ENCODE measurements at regions not wholly inside any gene's neighbourhood (a gene's known extent, or its start where the extent isn't known, plus 50 kb on each side); places are given as distances from the start of the nearest gene placed in this dataset.

- H3K27ac ChIP-seq (ENCODE audit: low read depth, low read length), result peak overlapping the region; percentile 31
- no peak overlapping the region for H3K9ac ChIP-seq (ENCODE audit: low read depth, low read length)
- peaks cover 24% of the 10 kb centered on the region for H3K4me1 ChIP-seq (ENCODE audit: control insufficient read depth, insufficient read depth, low read length)
- H3K27me3 ChIP-seq (ENCODE audit: control insufficient read depth, insufficient read depth, low read length), result no peaks in the 10 kb centered on the region; the same call in 1 of the 2 replicates
- no peaks in the 10 kb centered on the region for H3K36me3 ChIP-seq (ENCODE audit: control insufficient read depth, insufficient read depth, low read length)
- H3K4me3 ChIP-seq (ENCODE audit: low read depth, low read length), result no peak overlapping the region
- no peaks in the 10 kb centered on the region for H3K9me3 ChIP-seq (ENCODE audit: control insufficient read depth, insufficient read depth, low read length)
Observed at GRCh38 chr10:78176320-78177317, 143.0 kb downstream of the RPS24 start.

- H3K27ac ChIP-seq (ENCODE audit: low read depth, low read length), result peak overlapping the region; percentile 31
- H3K9me3 ChIP-seq (ENCODE audit: control insufficient read depth, insufficient read depth, low read length), result no peaks in the 10 kb centered on the region
- peaks cover 14% of the 10 kb centered on the region for H3K4me1 ChIP-seq (ENCODE audit: control insufficient read depth, insufficient read depth, low read length)
- H3K9ac ChIP-seq (ENCODE audit: low read depth, low read length), result no peak overlapping the region
- no peaks in the 10 kb centered on the region for H3K36me3 ChIP-seq (ENCODE audit: control insufficient read depth, insufficient read depth, low read length)
- H3K27me3 ChIP-seq (ENCODE audit: control insufficient read depth, insufficient read depth, low read length), result no peaks in the 10 kb centered on the region; the same call in 1 of the 2 replicates
- no peak overlapping the region for H3K4me3 ChIP-seq (ENCODE audit: low read depth, low read length)
Observed at GRCh38 chr10:78177491-78178185, 144.0 kb downstream of the RPS24 start.

GRCh38 chr10:78178397-78178796 is 144.7 kb downstream of the RPS24 start:
- Histone ChIP-seq H3K27ac (ENCODE audit: low read depth, low read length) (no peak overlapping the region), H3K4me3 (ENCODE audit: low read depth, low read length) (no peak overlapping the region), H3K9me3 (ENCODE audit: control insufficient read depth, insufficient read depth, low read length) (no peaks in the 10 kb centered on the region), H3K27me3 (ENCODE audit: control insufficient read depth, insufficient read depth, low read length) (no peaks in the 10 kb centered on the region; the same call in 1 of the 2 replicates), H3K36me3 (ENCODE audit: control insufficient read depth, insufficient read depth, low read length) (no peaks in the 10 kb centered on the region), H3K4me1 (ENCODE audit: control insufficient read depth, insufficient read depth, low read length) (peaks cover 12% of the 10 kb centered on the region), H3K9ac (ENCODE audit: low read depth, low read length) (no peak overlapping the region)

- Histone ChIP-seq H3K9ac (ENCODE audit: low read depth, low read length) (no peak overlapping the region), H3K4me3 (ENCODE audit: low read depth, low read length) (no peak overlapping the region), H3K4me1 (ENCODE audit: control insufficient read depth, insufficient read depth, low read length) (peaks cover 12% of the 10 kb centered on the region), H3K9me3 (ENCODE audit: control insufficient read depth, insufficient read depth, low read length) (no peaks in the 10 kb centered on the region), H3K27ac (ENCODE audit: low read depth, low read length) (no peak overlapping the region), H3K27me3 (ENCODE audit: control insufficient read depth, insufficient read depth, low read length) (no peaks in the 10 kb centered on the region; the same call in 1 of the 2 replicates), H3K36me3 (ENCODE audit: control insufficient read depth, insufficient read depth, low read length) (no peaks in the 10 kb centered on the region)
Observed at GRCh38 chr10:78178940-78179339, 145.3 kb downstream of the RPS24 start.

GRCh38 chr10:78179886-78180705 is 146.4 kb downstream of the RPS24 start:
- Histone ChIP-seq H3K27ac (ENCODE audit: low read depth, low read length) (no peak overlapping the region), H3K36me3 (ENCODE audit: control insufficient read depth, insufficient read depth, low read length) (no peaks in the 10 kb centered on the region), H3K27me3 (ENCODE audit: control insufficient read depth, insufficient read depth, low read length) (no peaks in the 10 kb centered on the region), H3K9ac (ENCODE audit: low read depth, low read length) (no peak overlapping the region), H3K4me1 (ENCODE audit: control insufficient read depth, insufficient read depth, low read length) (peaks cover 12% of the 10 kb centered on the region), H3K9me3 (ENCODE audit: control insufficient read depth, insufficient read depth, low read length) (no peaks in the 10 kb centered on the region), H3K4me3 (ENCODE audit: low read depth, low read length) (no peak overlapping the region)

- Histone ChIP-seq H3K27me3 (ENCODE audit: control insufficient read depth, insufficient read depth, low read length) (no peaks in the 10 kb centered on the region), H3K9me3 (ENCODE audit: control insufficient read depth, insufficient read depth, low read length) (no peaks in the 10 kb centered on the region), H3K4me1 (ENCODE audit: control insufficient read depth, insufficient read depth, low read length) (peaks cover 12% of the 10 kb centered on the region), H3K9ac (ENCODE audit: low read depth, low read length) (no peak overlapping the region), H3K27ac (ENCODE audit: low read depth, low read length) (no peak overlapping the region), H3K36me3 (ENCODE audit: control insufficient read depth, insufficient read depth, low read length) (no peaks in the 10 kb centered on the region), H3K4me3 (ENCODE audit: low read depth, low read length) (no peak overlapping the region)
Observed at GRCh38 chr10:78181381-78182055, 147.9 kb downstream of the RPS24 start.

GRCh38 chr10:78182841-78183240 is 149.2 kb downstream of the RPS24 start:
- H3K9ac ChIP-seq (ENCODE audit: low read depth, low read length), result no peak overlapping the region
- H3K27me3 ChIP-seq (ENCODE audit: control insufficient read depth, insufficient read depth, low read length), result no peaks in the 10 kb centered on the region

GRCh38 chr10:78184851-78185692 is 151.4 kb downstream of the RPS24 start:
- no peaks in the 10 kb centered on the region; the same call in 1 of the 2 replicates for H3K4me1 ChIP-seq (ENCODE audit: control insufficient read depth, insufficient read depth, low read length)
- no peaks in the 10 kb centered on the region for H3K9me3 ChIP-seq (ENCODE audit: control insufficient read depth, insufficient read depth, low read length)
- H3K9ac ChIP-seq (ENCODE audit: low read depth, low read length), result no peak overlapping the region
- no peaks in the 10 kb centered on the region for H3K27me3 ChIP-seq (ENCODE audit: control insufficient read depth, insufficient read depth, low read length)
- no peaks in the 10 kb centered on the region for H3K36me3 ChIP-seq (ENCODE audit: control insufficient read depth, insufficient read depth, low read length)
- H3K4me3 ChIP-seq (ENCODE audit: low read depth, low read length), result no peak overlapping the region
- no peak overlapping the region for H3K27ac ChIP-seq (ENCODE audit: low read depth, low read length)

More at GRCh38 chr10:78182841-78183240, 149.2 kb downstream of the RPS24 start:
- H3K4me3 ChIP-seq (ENCODE audit: low read depth, low read length), result no peak overlapping the region
- H3K27ac ChIP-seq (ENCODE audit: low read depth, low read length), result no peak overlapping the region
- no peaks in the 10 kb centered on the region for H3K36me3 ChIP-seq (ENCODE audit: control insufficient read depth, insufficient read depth, low read length)
- H3K9me3 ChIP-seq (ENCODE audit: control insufficient read depth, insufficient read depth, low read length), result no peaks in the 10 kb centered on the region
- peaks cover 10% of the 10 kb centered on the region for H3K4me1 ChIP-seq (ENCODE audit: control insufficient read depth, insufficient read depth, low read length)

- no peak overlapping the region for H3K9ac ChIP-seq (ENCODE audit: low read depth, low read length)
- H3K4me3 ChIP-seq (ENCODE audit: low read depth, low read length), result no peak overlapping the region
- H3K27ac ChIP-seq (ENCODE audit: low read depth, low read length), result no peak overlapping the region
- no peaks in the 10 kb centered on the region for H3K4me1 ChIP-seq (ENCODE audit: control insufficient read depth, insufficient read depth, low read length)
- no peaks in the 10 kb centered on the region for H3K27me3 ChIP-seq (ENCODE audit: control insufficient read depth, insufficient read depth, low read length)
- no peaks in the 10 kb centered on the region for H3K36me3 ChIP-seq (ENCODE audit: control insufficient read depth, insufficient read depth, low read length)
- H3K9me3 ChIP-seq (ENCODE audit: control insufficient read depth, insufficient read depth, low read length), result no peaks in the 10 kb centered on the region
Observed at GRCh38 chr10:78185693-78186055, 152.0 kb downstream of the RPS24 start.
